Mesendoderm (in vitro differentiated cells): ENCODE measurements at regions not wholly inside any gene's neighbourhood (a gene's known extent, or its start where the extent isn't known, plus 50 kb on each side); places are given as distances from the start of the nearest gene placed in this dataset.

Experiments used
- DNase-seq: peaks from one replicate; pipeline ENCODE4 v3.0.0; 2013
- H2AK5ac ChIP-seq: 2 replicates; pipeline ENCODE4 v1.6.1; 2013; ENCODE audit warnings: low read length, inconsistent platforms
- H2BK120ac ChIP-seq: 2 replicates; pipeline ENCODE4 v1.6.1; 2013; ENCODE audit warnings: low read depth, mild to moderate bottlenecking, low read length, moderate library complexity, mixed read lengths
- H2BK15ac ChIP-seq: replicated peaks from 2 replicates; pipeline ENCODE4 v1.6.1; 2013; ENCODE audit warnings: low read depth, mild to moderate bottlenecking, moderate library complexity
- H2BK5ac ChIP-seq: 2 replicates; pipeline ENCODE4 v1.6.1; 2013; ENCODE audit warnings: low read length, inconsistent platforms
- H3K18ac ChIP-seq: 2 replicates; pipeline ENCODE4 v1.6.1; 2013; ENCODE audit warnings: mild to moderate bottlenecking, low read length, mixed read lengths
- H3K23ac ChIP-seq: one replicate; pipeline ENCODE4 v1.6.1; 2013; ENCODE audit warnings: low read length
- H3K27ac ChIP-seq: 2 replicates; pipeline ENCODE4 v1.5.1; 2013; ENCODE audit warnings: low read depth, mild to moderate bottlenecking, inconsistent platforms, low read length, moderate library complexity
- H3K27me3 ChIP-seq: 2 replicates; pipeline ENCODE4 v1.6.1; 2013; ENCODE audit warnings: low read length, control low read depth, mild to moderate bottlenecking, inconsistent platforms; ENCODE audit not compliant: insufficient read depth, poor library complexity
- H3K36me3 ChIP-seq: 2 replicates; pipeline ENCODE4 v1.6.1; 2013; ENCODE audit warnings: low read length, inconsistent platforms; ENCODE audit not compliant: control insufficient read depth, insufficient read depth
- H3K4ac ChIP-seq: one replicate; pipeline ENCODE4 v1.6.1; 2013; ENCODE audit warnings: low read depth, mild to moderate bottlenecking, low read length, moderate library complexity
- H3K4me1 ChIP-seq: 2 replicates; pipeline ENCODE4 v1.6.1; 2013; ENCODE audit warnings: low read depth, low read length, inconsistent platforms; ENCODE audit not compliant: control insufficient read depth
- H3K4me2 ChIP-seq: 2 replicates; pipeline ENCODE4 v1.6.1; 2013; ENCODE audit warnings: low read length
- H3K4me3 ChIP-seq: 2 replicates; pipeline ENCODE4 v1.5.1; 2013; ENCODE audit warnings: mild to moderate bottlenecking, low read length
- H3K56ac ChIP-seq: one replicate; pipeline ENCODE4 v1.6.1; 2013; ENCODE audit warnings: low read length
- H3K79me1 ChIP-seq: 2 replicates; pipeline ENCODE4 v1.6.1; 2013; ENCODE audit warnings: low read length, inconsistent platforms
- H3K79me2 ChIP-seq: 2 replicates; pipeline ENCODE4 v1.6.1; 2013; ENCODE audit warnings: mild to moderate bottlenecking, low read length; ENCODE audit not compliant: control insufficient read depth, insufficient read depth
- H3K9ac ChIP-seq: 2 replicates; pipeline ENCODE4 v1.6.1; 2013; ENCODE audit warnings: low read length, inconsistent platforms
- H4K5ac ChIP-seq: one replicate; pipeline ENCODE4 v1.6.1; 2013; ENCODE audit warnings: low read length
- H4K8ac ChIP-seq: one replicate; pipeline ENCODE4 v1.6.1; 2013; ENCODE audit warnings: low read depth, mild to moderate bottlenecking, control low read depth, low read length, moderate library complexity
- WGBS: extraction: QIAGEN DNeasy Blood & Tissue Kit; methylation state at CpG from one replicate; pipeline ENCODE4 v1.1.7; 2013; ENCODE audit warnings: low lambda C conversion rate, missing lambda C conversion rate; ENCODE audit not compliant: insufficient coverage; ENCODE audit errors: extremely low coverage; 5-methylcytosine and 5-hydroxymethylcytosine counted together

DNA sequence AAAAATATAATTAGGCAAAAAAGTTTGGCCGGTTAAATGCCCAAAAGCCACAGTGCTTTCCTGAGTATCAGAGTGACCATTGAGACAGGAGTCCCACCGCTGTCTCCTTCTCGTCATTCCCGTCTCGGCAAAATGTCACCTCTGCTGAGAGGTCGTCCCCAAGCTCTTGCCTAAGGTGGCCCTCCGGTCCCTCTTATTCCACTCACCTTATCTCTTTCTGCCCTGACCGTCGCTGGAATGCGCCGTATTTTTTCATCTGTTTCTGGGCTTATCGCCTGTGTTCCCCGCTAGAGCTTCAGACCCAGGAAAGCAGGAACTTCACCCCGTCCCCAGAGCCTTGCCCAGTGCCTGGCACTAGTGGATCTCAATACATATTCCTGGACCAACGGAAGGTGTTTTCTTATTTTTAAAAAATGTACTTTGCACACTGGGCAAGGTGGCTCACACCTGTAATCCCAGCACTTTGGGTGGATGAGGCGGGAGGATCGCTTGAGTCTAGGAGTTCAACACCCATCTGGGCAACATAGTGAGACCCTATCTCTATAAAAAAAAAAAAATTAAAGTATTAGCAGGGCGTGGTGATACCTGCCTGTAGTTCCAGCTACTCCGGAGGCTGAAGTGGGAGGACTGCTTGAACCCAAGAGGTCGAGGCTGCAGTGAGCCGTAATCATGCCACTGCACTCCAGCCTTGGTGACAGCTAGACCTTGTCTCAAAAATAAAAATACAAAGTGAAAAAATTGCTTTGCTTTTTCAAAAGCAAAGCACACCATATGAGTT, 122.8 kb upstream of the PTPN1 start:
- H3K4me2 ChIP-seq = no peak overlapping the region
- H3K27ac ChIP-seq = no peak overlapping the region
- H2BK15ac ChIP-seq = no peak overlapping the region
- no peaks in the 10 kb centered on the region for H3K36me3 ChIP-seq
- H2BK5ac ChIP-seq = no peak overlapping the region
- no peak overlapping the region for H3K4ac ChIP-seq
- DNase-seq = no peak
- no peak overlapping the region for H4K8ac ChIP-seq
- H3K18ac ChIP-seq = no peak overlapping the region
- no peak overlapping the region for H2AK5ac ChIP-seq
- no peak overlapping the region for H3K23ac ChIP-seq
- no peaks in the 10 kb centered on the region for H3K27me3 ChIP-seq
- H2BK120ac ChIP-seq = no peak overlapping the region
- no peaks in the 10 kb centered on the region for H3K79me2 ChIP-seq
- H4K5ac ChIP-seq = no peak overlapping the region
- no peaks in the 10 kb centered on the region for H3K4me1 ChIP-seq
- no peak overlapping the region for H3K9ac ChIP-seq
- H3K79me1 ChIP-seq = no peaks in the 10 kb centered on the region
- no peak overlapping the region for H3K4me3 ChIP-seq
- H3K56ac ChIP-seq = no peak overlapping the region
- no CpG with 5 or more reads among the region's 21 CpGs for WGBS

DNA sequence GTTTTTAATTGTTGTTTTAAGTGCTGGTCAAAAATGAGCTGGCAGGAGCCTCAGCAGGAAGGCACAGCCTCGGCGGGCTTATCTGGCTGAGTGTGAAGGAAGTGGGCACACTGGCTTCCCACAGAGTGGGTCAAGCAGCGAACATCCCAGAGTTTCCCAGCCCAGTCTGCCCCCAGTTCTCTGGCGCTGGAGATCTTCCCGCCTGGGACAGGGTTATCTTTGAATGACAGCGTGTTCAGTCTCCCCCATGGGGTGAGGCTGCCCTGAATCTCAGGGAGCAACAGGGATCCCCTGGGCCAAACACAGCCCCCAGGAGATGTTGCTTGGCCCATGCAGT, 122.2 kb upstream of the PTPN1 start:
- H3K23ac ChIP-seq = no peak overlapping the region
- H3K79me1 ChIP-seq = no peaks in the 10 kb centered on the region
- no peaks in the 10 kb centered on the region for H3K27me3 ChIP-seq
- H3K4me2 ChIP-seq = no peak overlapping the region
- no peaks in the 10 kb centered on the region for H3K36me3 ChIP-seq
- no peak overlapping the region for H3K27ac ChIP-seq
- WGBS = no CpG with 5 or more reads among the region's 6 CpGs
- H3K4me1 ChIP-seq = no peaks in the 10 kb centered on the region
- H3K4me3 ChIP-seq = no peak overlapping the region
- no peak overlapping the region for H3K4ac ChIP-seq
- H3K79me2 ChIP-seq = no peaks in the 10 kb centered on the region
- no peak overlapping the region for H2BK15ac ChIP-seq
- H2BK5ac ChIP-seq = no peak overlapping the region
- no peak overlapping the region for H2BK120ac ChIP-seq
- H3K56ac ChIP-seq = no peak overlapping the region
- no peak overlapping the region for H4K8ac ChIP-seq
- DNase-seq = no peak
- H2AK5ac ChIP-seq = no peak overlapping the region
- H4K5ac ChIP-seq = no peak overlapping the region
- no peak overlapping the region for H3K9ac ChIP-seq
- H3K18ac ChIP-seq = no peak overlapping the region

DNA sequence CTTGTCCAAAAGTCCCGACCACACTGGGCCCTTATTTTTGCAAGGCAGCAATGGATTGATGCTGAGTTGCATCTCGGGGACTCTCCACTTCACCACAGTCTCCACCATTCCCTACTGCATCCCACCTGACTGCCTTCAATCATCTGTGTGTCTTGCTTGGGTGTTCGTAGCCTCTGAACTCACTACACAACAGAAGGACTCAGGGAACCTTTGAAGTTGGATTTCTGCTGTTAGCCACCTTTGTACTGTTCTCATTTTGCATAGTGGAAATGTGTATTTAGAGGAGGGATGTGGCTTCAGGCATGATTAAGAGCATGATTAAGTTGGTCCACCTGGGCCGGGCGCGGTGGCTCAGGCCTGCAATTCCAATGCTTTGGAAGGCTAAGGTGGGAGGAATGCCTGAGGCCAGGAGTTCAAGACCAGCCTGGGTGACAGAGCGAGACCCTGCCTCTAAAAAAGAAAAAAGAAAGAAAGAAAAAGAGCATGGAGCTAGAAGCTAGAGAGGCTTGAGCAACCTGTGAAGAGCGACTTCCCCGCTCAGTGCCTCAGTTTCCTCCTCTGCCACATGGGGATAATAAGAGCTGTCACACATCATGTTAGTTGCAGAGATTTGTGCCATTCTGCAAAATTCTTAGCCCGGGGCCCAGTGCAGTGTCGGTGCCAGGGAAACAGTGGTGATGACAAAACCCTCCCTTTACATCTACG, 121.3 kb upstream of the PTPN1 start:
- WGBS = no CpG with 5 or more reads among the region's 12 CpGs
- H3K27me3 ChIP-seq = no peaks in the 10 kb centered on the region
- no peak overlapping the region for H3K27ac ChIP-seq
- no peak overlapping the region for H3K4ac ChIP-seq
- H2BK5ac ChIP-seq = no peak overlapping the region
- H3K79me1 ChIP-seq = no peaks in the 10 kb centered on the region
- no peak overlapping the region for H4K5ac ChIP-seq
- H3K9ac ChIP-seq = no peak overlapping the region
- no peak overlapping the region for H4K8ac ChIP-seq
- no peak overlapping the region for H2BK15ac ChIP-seq
- no peaks in the 10 kb centered on the region for H3K4me1 ChIP-seq
- H2AK5ac ChIP-seq = no peak overlapping the region
- no peak for DNase-seq
- no peaks in the 10 kb centered on the region for H3K79me2 ChIP-seq
- no peak overlapping the region for H3K4me3 ChIP-seq
- no peak overlapping the region for H3K23ac ChIP-seq
- no peak overlapping the region for H2BK120ac ChIP-seq
- H3K56ac ChIP-seq = no peak overlapping the region
- no peak overlapping the region for H3K4me2 ChIP-seq
- no peaks in the 10 kb centered on the region for H3K36me3 ChIP-seq
- no peak overlapping the region for H3K18ac ChIP-seq

GRCh38 chr20:50389438-50389807, 120.8 kb upstream of the PTPN1 start:
- no peak overlapping the region for H3K18ac ChIP-seq
- H3K4me1 ChIP-seq = no peaks in the 10 kb centered on the region
- no peaks in the 10 kb centered on the region for H3K79me2 ChIP-seq
- H3K4ac ChIP-seq = no peak overlapping the region
- no peak overlapping the region for H3K4me2 ChIP-seq
- no peaks in the 10 kb centered on the region for H3K79me1 ChIP-seq
- H3K4me3 ChIP-seq = no peak overlapping the region
- H2AK5ac ChIP-seq = no peak overlapping the region
- no peak overlapping the region for H2BK5ac ChIP-seq
- H3K56ac ChIP-seq = no peak overlapping the region
- H4K5ac ChIP-seq = no peak overlapping the region
- no peak overlapping the region for H3K27ac ChIP-seq
- H2BK15ac ChIP-seq = no peak overlapping the region
- no peaks in the 10 kb centered on the region for H3K36me3 ChIP-seq
- no peak overlapping the region for H2BK120ac ChIP-seq
- H3K27me3 ChIP-seq = no peaks in the 10 kb centered on the region
- no peak overlapping the region for H3K23ac ChIP-seq
- H3K9ac ChIP-seq = no peak overlapping the region
- no CpG with 5 or more reads among the region's 7 CpGs for WGBS
- H4K8ac ChIP-seq = no peak overlapping the region
- DNase-seq = no peak

GRCh38 chr20:50389808-50390684, 120.1 kb upstream of the PTPN1 start:
- no CpG with 5 or more reads among the region's 14 CpGs for WGBS
- no peak overlapping the region for H2BK15ac ChIP-seq

More at GRCh38 chr20:50389808-50390684, 120.1 kb upstream of the PTPN1 start:
- H4K5ac ChIP-seq = no peak overlapping the region
- no peak overlapping the region for H3K4ac ChIP-seq
- H2AK5ac ChIP-seq = no peak overlapping the region
- no peak overlapping the region for H4K8ac ChIP-seq
- no peak overlapping the region for H3K4me2 ChIP-seq
- no peaks in the 10 kb centered on the region for H3K36me3 ChIP-seq
- no peak overlapping the region for H3K27ac ChIP-seq
- H3K23ac ChIP-seq = no peak overlapping the region
- no peak overlapping the region for H2BK5ac ChIP-seq
- no peaks in the 10 kb centered on the region for H3K27me3 ChIP-seq
- H3K18ac ChIP-seq = no peak overlapping the region
- no peaks in the 10 kb centered on the region for H3K79me2 ChIP-seq
- DNase-seq = no peak
- no peak overlapping the region for H3K4me3 ChIP-seq
- no peaks in the 10 kb centered on the region for H3K79me1 ChIP-seq
- no peak overlapping the region for H3K9ac ChIP-seq
- H2BK120ac ChIP-seq = no peak overlapping the region
- H3K4me1 ChIP-seq = no peaks in the 10 kb centered on the region
- H3K56ac ChIP-seq = no peak overlapping the region
